VCaP (cell line): ENCODE measurements at regions not wholly inside any gene's neighbourhood (a gene's known extent, or its start where the extent isn't known, plus 50 kb on each side); places are given as distances from the start of the nearest gene placed in this dataset.

Source experiments
- H3K27ac ChIP-seq: fragments of 450-650 bp; 2 replicates; pipeline ENCODE4 v1.5.1; 2017
- CTCF ChIP-seq: fragments of 450-650 bp; conservative IDR thresholded peaks from 2 replicates; pipeline ENCODE4 v1.5.1; 2017; ENCODE audit warnings: mild to moderate bottlenecking, moderate library complexity

- TF ChIP-seq CTCF, result no peak
- peak overlapping the region; percentile 65 for H3K27ac ChIP-seq
Measured at GRCh38 chr2:14554849-14555545, 77.5 kb upstream of the LRATD1 start.

- no peak overlapping the region for H3K27ac ChIP-seq
- no peak for TF ChIP-seq CTCF
Measured at GRCh38 chr2:14557111-14557510, 75.4 kb upstream of the LRATD1 start.

- TF ChIP-seq CTCF, result no peak
- H3K27ac ChIP-seq, result no peak overlapping the region
Measured at GRCh38 chr2:14557916-14558315, 74.6 kb upstream of the LRATD1 start.

- TF ChIP-seq CTCF, result no peak
- no peak overlapping the region for H3K27ac ChIP-seq
Measured at GRCh38 chr2:14558335-14558919, 74.1 kb upstream of the LRATD1 start.

GRCh38 chr2:14560716-14561115 lies 71.8 kb upstream of the LRATD1 start:
- no peak overlapping the region for H3K27ac ChIP-seq
- no peak for TF ChIP-seq CTCF

- no peak overlapping the region for H3K27ac ChIP-seq
Measured at GRCh38 chr2:14563324-14563723, 69.2 kb upstream of the LRATD1 start.

GRCh38 chr2:14565666-14566065 lies 66.9 kb upstream of the LRATD1 start:
- peak overlapping the region; percentile 62 for H3K27ac ChIP-seq
- TF ChIP-seq CTCF, result no peak

More at GRCh38 chr2:14563324-14563723, 69.2 kb upstream of the LRATD1 start:
- TF ChIP-seq CTCF, result no peak
